ENCODE measurements at regions not wholly inside any gene's neighbourhood (a gene's known extent, or its start where the extent isn't known, plus 50 kb on each side); places are given as distances from the start of the nearest gene placed in this dataset.

DNA sequence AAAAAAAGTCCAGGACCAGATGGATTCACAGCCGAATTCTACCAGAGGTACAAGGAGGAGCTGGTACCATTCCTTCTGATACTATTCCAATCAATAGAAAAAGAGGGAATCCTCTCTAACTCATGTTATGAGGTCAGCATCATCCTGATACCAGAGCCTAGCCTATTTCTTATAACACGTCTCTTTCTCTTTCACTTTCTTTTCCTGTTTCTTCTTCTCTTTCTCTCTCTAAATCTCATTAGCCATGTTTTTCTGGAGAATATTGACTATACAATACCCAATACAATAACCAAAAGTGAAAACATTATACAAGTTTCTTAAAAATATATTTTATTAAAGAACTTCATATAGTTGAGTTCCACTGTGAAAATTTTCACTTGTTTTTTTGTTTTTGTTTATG is 1154.9 kb upstream of the PCDH7 start:
- Histone ChIP-seq H3K27me3 (no peaks in the 10 kb centered on the region), H3K27ac (no peak overlapping the region), H3K4me1 (no peaks in the 10 kb centered on the region), H3K4me3 (no peak overlapping the region), H3K36me3 (no peaks in the 10 kb centered on the region), H3K9me3 (peaks cover 0 to 3% (median 0%) of the 10 kb centered on the region in 4 donors)
- no peak for DNase-seq
- no peak for TF ChIP-seq POLR2A (IDR thresholded peaks at IDR 0.05)
- TF ChIP-seq, protein P1, sequence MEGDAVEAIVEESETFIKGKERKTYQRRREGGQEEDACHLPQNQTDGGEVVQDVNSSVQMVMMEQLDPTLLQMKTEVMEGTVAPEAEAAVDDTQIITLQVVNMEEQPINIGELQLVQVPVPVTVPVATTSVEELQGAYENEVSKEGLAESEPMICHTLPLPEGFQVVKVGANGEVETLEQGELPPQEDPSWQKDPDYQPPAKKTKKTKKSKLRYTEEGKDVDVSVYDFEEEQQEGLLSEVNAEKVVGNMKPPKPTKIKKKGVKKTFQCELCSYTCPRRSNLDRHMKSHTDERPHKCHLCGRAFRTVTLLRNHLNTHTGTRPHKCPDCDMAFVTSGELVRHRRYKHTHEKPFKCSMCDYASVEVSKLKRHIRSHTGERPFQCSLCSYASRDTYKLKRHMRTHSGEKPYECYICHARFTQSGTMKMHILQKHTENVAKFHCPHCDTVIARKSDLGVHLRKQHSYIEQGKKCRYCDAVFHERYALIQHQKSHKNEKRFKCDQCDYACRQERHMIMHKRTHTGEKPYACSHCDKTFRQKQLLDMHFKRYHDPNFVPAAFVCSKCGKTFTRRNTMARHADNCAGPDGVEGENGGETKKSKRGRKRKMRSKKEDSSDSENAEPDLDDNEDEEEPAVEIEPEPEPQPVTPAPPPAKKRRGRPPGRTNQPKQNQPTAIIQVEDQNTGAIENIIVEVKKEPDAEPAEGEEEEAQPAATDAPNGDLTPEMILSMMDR (IDR thresholded peaks at IDR 0.05) = no peak

DNA sequence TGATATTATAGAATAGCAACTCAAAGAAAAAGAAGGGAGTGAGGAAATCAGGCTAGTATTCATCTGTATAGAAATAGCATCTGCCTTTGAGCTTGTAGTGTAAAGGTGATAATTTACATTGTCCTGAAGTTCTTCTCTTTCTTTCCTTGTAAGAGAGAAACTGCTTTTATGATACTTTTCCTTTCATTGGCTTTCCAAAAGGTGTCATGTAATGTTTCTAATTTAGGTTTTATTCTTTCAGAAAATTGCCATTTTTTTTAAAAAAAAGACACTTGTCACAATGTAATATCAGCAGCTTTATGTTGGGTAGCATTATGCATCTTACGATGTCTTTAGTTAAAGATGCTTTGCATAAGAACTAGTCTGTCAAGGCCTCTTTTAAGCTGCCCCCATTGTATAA is 1153.8 kb upstream of the PCDH7 start:
- Histone ChIP-seq H3K27ac (no peak overlapping the region), H3K4me1 (no peaks in the 10 kb centered on the region), H3K36me3 (no peaks in the 10 kb centered on the region), H3K9me3 (peaks cover 0 to 3% (median 0%) of the 10 kb centered on the region in 4 donors), H3K4me3 (no peak overlapping the region), H3K27me3 (no peaks in the 10 kb centered on the region)
- no peak for DNase-seq
- TF ChIP-seq, protein P1 (IDR thresholded peaks at IDR 0.05) = no peak

DNA sequence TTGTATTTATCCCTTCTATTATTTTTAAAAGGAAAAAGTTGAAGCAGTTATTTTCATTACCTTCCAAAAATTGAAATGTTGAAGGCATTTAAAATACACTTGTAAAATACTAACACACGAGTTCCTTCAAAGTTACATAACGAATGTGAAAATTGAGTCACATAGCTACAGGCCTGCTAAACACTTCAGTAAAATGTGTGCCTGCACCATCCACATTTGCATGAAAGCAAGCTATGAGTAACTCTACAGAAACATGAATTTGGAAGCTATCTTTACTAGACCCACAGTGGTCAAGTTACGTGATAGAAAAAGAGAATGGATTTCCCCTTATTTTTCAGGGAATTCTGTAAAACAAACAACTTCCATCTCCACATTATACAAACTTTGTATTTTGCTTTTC is 1148.8 kb upstream of the PCDH7 start:
- H3K4me3 ChIP-seq = no peak overlapping the region
- H3K27me3 ChIP-seq = no peaks in the 10 kb centered on the region

DNA sequence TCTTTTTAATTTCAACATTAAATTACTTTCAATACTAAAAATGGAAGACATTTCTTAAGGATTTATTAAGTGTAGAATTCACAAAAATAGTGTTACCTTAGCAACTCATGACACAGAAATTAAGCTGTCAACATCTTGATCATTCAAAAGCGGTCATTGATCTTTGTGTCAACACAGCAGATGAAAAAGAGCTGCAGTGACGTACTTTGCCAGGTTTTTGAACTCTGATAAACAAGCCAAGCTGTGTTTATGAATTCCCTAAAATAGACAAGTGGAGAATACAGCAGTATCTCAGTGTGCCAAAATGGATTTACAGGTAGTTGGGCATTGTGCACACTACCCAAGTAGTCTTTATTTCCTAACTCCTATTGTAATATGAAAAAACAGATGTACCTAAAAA is 1141.8 kb upstream of the PCDH7 start:
- H3K4me1 ChIP-seq = no peaks in the 10 kb centered on the region
- no peak overlapping the region for H3K4me3 ChIP-seq
- no peak for DNase-seq
- TF ChIP-seq POLR2A (IDR thresholded peaks at IDR 0.05) = no peak
- TF ChIP-seq, protein P1 (IDR thresholded peaks at IDR 0.05) = no peak
- H3K36me3 ChIP-seq = no peaks in the 10 kb centered on the region
- H3K27me3 ChIP-seq = no peaks in the 10 kb centered on the region
- H3K27ac ChIP-seq = no peak overlapping the region
- no peaks in the 10 kb centered on the region for H3K9me3 ChIP-seq

More for the DNA sequence above, 1148.8 kb upstream of the PCDH7 start:
- TF ChIP-seq POLR2A (IDR thresholded peaks at IDR 0.05) = no peak
- TF ChIP-seq, protein P1 (IDR thresholded peaks at IDR 0.05) = no peak
- no peaks in the 10 kb centered on the region for H3K9me3 ChIP-seq
- H3K4me1 ChIP-seq = no peaks in the 10 kb centered on the region
- no peak for DNase-seq
- no peak overlapping the region for H3K27ac ChIP-seq
- H3K36me3 ChIP-seq = no peaks in the 10 kb centered on the region

- no peaks in the 10 kb centered on the region for H3K9me3 ChIP-seq
- no peaks in the 10 kb centered on the region for H3K36me3 ChIP-seq
- no peaks in the 10 kb centered on the region for H3K4me1 ChIP-seq
- no peaks in the 10 kb centered on the region for H3K27me3 ChIP-seq
- H3K4me3 ChIP-seq = no peak overlapping the region
- no peak overlapping the region for H3K27ac ChIP-seq
- no peak for DNase-seq
- TF ChIP-seq, protein P1 (IDR thresholded peaks at IDR 0.05) = no peak
- no peak for TF ChIP-seq POLR2A (IDR thresholded peaks at IDR 0.05)
These were observed 1138.7 kb upstream of the PCDH7 start for GRCh38 chr4:29581457-29581856.

DNA sequence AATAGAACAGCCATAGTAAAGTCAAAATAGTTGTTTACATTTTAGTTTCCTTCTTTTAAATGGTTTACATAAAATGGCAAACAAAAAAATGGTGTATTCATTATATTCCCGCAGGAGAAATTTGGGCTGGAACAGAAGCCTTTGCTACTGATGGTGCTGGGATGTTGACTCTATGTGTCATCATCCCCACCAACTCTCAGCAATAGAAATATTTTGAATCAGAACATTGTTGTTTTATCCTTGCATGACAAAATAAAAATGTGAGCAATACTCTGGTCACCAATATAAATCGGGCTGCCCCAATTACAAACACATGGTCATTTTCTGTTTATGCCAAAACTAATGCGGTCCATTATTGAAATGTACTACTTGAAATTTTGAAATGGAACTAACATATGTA is 1131.6 kb upstream of the PCDH7 start:
- TF ChIP-seq, protein P1 (IDR thresholded peaks at IDR 0.05) = no peak
- no peak for TF ChIP-seq POLR2A (IDR thresholded peaks at IDR 0.05)
- no peak for DNase-seq
- Histone ChIP-seq H3K4me1 (no peaks in the 10 kb centered on the region), H3K27me3 (no peaks in the 10 kb centered on the region), H3K36me3 (no peaks in the 10 kb centered on the region), H3K27ac (no peak overlapping the region), H3K9me3 (no peaks in the 10 kb centered on the region), H3K4me3 (no peak overlapping the region)
